PC-3 (cell line): ENCODE measurements at regions not wholly inside any gene's neighbourhood (a gene's known extent, or its start where the extent isn't known, plus 50 kb on each side); places are given as distances from the start of the nearest gene placed in this dataset.
"Not testable (repeated sequence)": the region's sequence is repeated elsewhere in the genome, so short reads cannot be mapped to it uniquely, and the experiment has no call there.

Source experiments
- ATAC-seq: fragments of 200-7000 bp; cut with Tn5 transposase; 2 replicates; pipeline ENCODE4 v1.9.1; 2020; ENCODE audit warnings: mild to moderate bottlenecking, moderate library complexity
- BruUV-seq: library from RNA; stranded (reverse); fragments of 400-500 nt; replicated peaks from 2 replicates; lab custom pipeline; 2021; lab: Mats Ljungman, UMichigan
- CTCF ChIA-PET: fragments of 300-600 bp; sonication (Branson Sonifier 250); formaldehyde crosslinking; loops from one replicate; lab custom pipeline; 2022; ENCODE audit warnings: antibody characterized with exemption; lab: Charles Lee
- POLR2A ChIA-PET: fragments of 300-600 bp; sonication (Branson Sonifier 250); formaldehyde crosslinking; loops from one replicate; lab custom pipeline; 2022; ENCODE audit warnings: antibody characterized with exemption; ENCODE audit not compliant: unreplicated experiment; lab: Charles Lee
- DNase-seq: peaks from one replicate; pipeline ENCODE4 v3.0.0-alpha.2; 2015
- H2AFZ ChIP-seq: fragments of 300-600 bp; sonication (generic); 2 replicates; pipeline ENCODE4 v1.6.0; 2016; ENCODE audit warnings: antibody characterized with exemption, low read length
- H3F3A ChIP-seq: fragments of 300-600 bp; sonication (generic); one replicate; pipeline ENCODE4 v1.6.0; 2017; ENCODE audit warnings: antibody characterized with exemption, low read length, control low read depth, mild to moderate bottlenecking; ENCODE audit not compliant: unreplicated experiment
- H3K27ac ChIP-seq: fragments of 300-600 bp; sonication (generic); 2 replicates; pipeline ENCODE4 v1.5.1; 2016; ENCODE audit warnings: mild to moderate bottlenecking, low read length
- H3K27me3 ChIP-seq: fragments of 300-600 bp; sonication (generic); 2 replicates; pipeline ENCODE4 v1.6.1; 2016; ENCODE audit warnings: low read length, mixed read lengths
- H3K36me3 ChIP-seq: fragments of 300-600 bp; sonication (generic); 2 replicates; pipeline ENCODE4 v1.6.1; 2016; ENCODE audit warnings: low read depth, mixed run types, low read length, mixed read lengths
- H3K4me1 ChIP-seq: fragments of 300-600 bp; sonication (generic); 2 replicates; pipeline ENCODE4 v1.5.1; 2016; ENCODE audit warnings: low read length; ENCODE audit not compliant: insufficient read depth
- H3K4me2 ChIP-seq: fragments of 300-600 bp; sonication (generic); 2 replicates; pipeline ENCODE4 v1.6.0; 2016; ENCODE audit warnings: low read length
- H3K4me3 ChIP-seq: fragments of 300-600 bp; sonication (generic); 2 replicates; pipeline ENCODE4 v1.5.1; 2016; ENCODE audit warnings: mild to moderate bottlenecking, low read length, mixed read lengths
- H3K79me2 ChIP-seq: fragments of 300-600 bp; sonication (generic); 2 replicates; pipeline ENCODE4 v1.6.1; 2017; ENCODE audit warnings: low read length, mixed read lengths
- H3K9ac ChIP-seq: fragments of 300-600 bp; sonication (generic); 2 replicates; pipeline ENCODE4 v1.6.0; 2016; ENCODE audit warnings: mild to moderate bottlenecking, low read length
- H3K9me2 ChIP-seq: fragments of 300-600 bp; sonication (generic); replicated peaks from 2 replicates; pipeline ENCODE4 v1.6.1; 2016; ENCODE audit warnings: mixed run types, low read length, mixed read lengths
- H3K9me3 ChIP-seq: fragments of 300-600 bp; sonication (generic); 2 replicates; pipeline ENCODE4 v1.6.1; 2016; ENCODE audit warnings: low read length, mixed read lengths
- H4K20me1 ChIP-seq: fragments of 300-600 bp; sonication (generic); 2 replicates; pipeline ENCODE4 v1.6.1; 2016; ENCODE audit warnings: low read length, mixed read lengths
- CTCF ChIP-seq: fragments of 300-600 bp; sonication (generic); conservative IDR thresholded peaks from 2 replicates; pipeline ENCODE4 v1.5.1; 2017; ENCODE audit warnings: antibody characterized with exemption, low read depth, mild to moderate bottlenecking, low read length
- EZH2 ChIP-seq: fragments of 300-600 bp; sonication (generic); IDR thresholded peaks from one replicate; pipeline ENCODE4 v1.6.1; 2017; ENCODE audit warnings: antibody characterized with exemption, mild to moderate bottlenecking, low read length; ENCODE audit not compliant: unreplicated experiment
- EZH2phosphoT487 ChIP-seq: fragments of 300-600 bp; sonication (generic); IDR thresholded peaks from 2 replicates; pipeline ENCODE4 v1.6.1; 2018; ENCODE audit warnings: mild to moderate bottlenecking, antibody characterized with exemption, low read length, borderline replicate concordance
- intact Hi-C: fragments of 100-400 bp; cut with micrococcal nuclease; formaldehyde crosslinking; loops from 2 replicates; pipeline ENCODE4 v1.9.0; 2023

GRCh38 chr4:126513596-126513995, 1119.2 kb upstream of the INTU start:
- ChIA-PET CTCF (no interaction called here), POLR2A (no interaction called here)
- no peaks in the 10 kb centered on the region for H3K79me2 ChIP-seq
- no peaks in the 10 kb centered on the region for H3K27me3 ChIP-seq
- H4K20me1 ChIP-seq, result no peaks in the 10 kb centered on the region
- no peaks in the 10 kb centered on the region for H3K9me2 ChIP-seq
- no peak overlapping the region for H2AFZ ChIP-seq
- no peak overlapping the region for H3K27ac ChIP-seq
- no peaks in the 10 kb centered on the region for H3K9me3 ChIP-seq
- no peaks in the 10 kb centered on the region for H3F3A ChIP-seq
- intact Hi-C loops, result no loop called here
- ATAC-seq (no peak), DNase-seq (no peak)
- H3K4me3 ChIP-seq, result no peak overlapping the region
- H3K9ac ChIP-seq, result no peak overlapping the region
- TF ChIP-seq EZH2phosphoT487, result no peak
- TF ChIP-seq EZH2, result no peak
- no peak for TF ChIP-seq CTCF
- BruUV-seq, result no TSS peak
- H3K36me3 ChIP-seq, result no peaks in the 10 kb centered on the region
- no peaks in the 10 kb centered on the region for H3K4me1 ChIP-seq
- H3K4me2 ChIP-seq, result no peak overlapping the region

GRCh38 chr4:126520731-126521130, 1112.0 kb upstream of the INTU start:
- ChIA-PET CTCF (no interaction called here), POLR2A (no interaction called here)
- no peaks in the 10 kb centered on the region for H3K36me3 ChIP-seq
- no peaks in the 10 kb centered on the region for H3K4me1 ChIP-seq
- H3K9me2 ChIP-seq, result no peaks in the 10 kb centered on the region
- no peaks in the 10 kb centered on the region for H3K9me3 ChIP-seq
- intact Hi-C loops, result no loop called here
- no peaks in the 10 kb centered on the region for H3F3A ChIP-seq
- no peaks in the 10 kb centered on the region for H3K79me2 ChIP-seq
- H3K27me3 ChIP-seq, result no peaks in the 10 kb centered on the region
- TF ChIP-seq EZH2phosphoT487, result no peak
- TF ChIP-seq EZH2, result no peak
- no peak for TF ChIP-seq CTCF
- H3K4me2 ChIP-seq, result no peak overlapping the region
- ATAC-seq (no peak), DNase-seq (no peak)
- no peak overlapping the region for H3K4me3 ChIP-seq
- H2AFZ ChIP-seq, result no peak overlapping the region
- no peak overlapping the region for H3K27ac ChIP-seq
- H4K20me1 ChIP-seq, result no peaks in the 10 kb centered on the region
- no peak overlapping the region for H3K9ac ChIP-seq
- no TSS peak for BruUV-seq

GRCh38 chr4:126525400-126525799, 1107.4 kb upstream of the INTU start:
- H3K4me3 ChIP-seq, H3K9ac ChIP-seq, H3K27me3 ChIP-seq, intact Hi-C loops, CTCF ChIA-PET, H4K20me1 ChIP-seq, H3F3A ChIP-seq, H3K4me1 ChIP-seq, H2AFZ ChIP-seq, H3K27ac ChIP-seq, H3K9me3 ChIP-seq, BruUV-seq, H3K4me2 ChIP-seq, H3K79me2 ChIP-seq, POLR2A ChIA-PET, H3K9me2 ChIP-seq, ATAC-seq, H3K36me3 ChIP-seq, DNase-seq: not testable (repeated sequence)
